Peyer's patch (tissue), 4 donors: ENCODE measurements at regions not wholly inside any gene's neighbourhood (a gene's known extent, or its start where the extent isn't known, plus 50 kb on each side); places are given as distances from the start of the nearest gene placed in this dataset.

Experiments
- CTCF ChIP-seq, 6 experiments: fragments of 450-650 bp in 4 of 6; fragments of 200-600 bp in 2 of 6; sonication (generic) in 1 of 6; IDR thresholded peaks; one replicate each; pipeline ENCODE4 v1.5.1; 2017 to 2019; ENCODE audit warnings: antibody characterized with exemption in 6 of 6, mild to moderate bottlenecking in 3 of 6, moderate library complexity in 1 of 6
- POLR2A ChIP-seq, 2 donors: fragments of 450-650 bp; IDR thresholded peaks; one replicate each; pipeline ENCODE4 v1.5.1; 2017; ENCODE audit warnings: antibody characterized with exemption in 2 of 2, mild to moderate bottlenecking in 2 of 2, moderate library complexity in 2 of 2

GRCh38 chr5:113989278-113989912, 372.5 kb upstream of the KCNN2 start:
- no peak for TF ChIP-seq CTCF (IDR thresholded peaks at IDR 0.05)
- no peak for TF ChIP-seq POLR2A (IDR thresholded peaks at IDR 0.05)
